HG03521 (cell line): ENCODE measurements at regions not wholly inside any gene's neighbourhood (a gene's known extent, or its start where the extent isn't known, plus 50 kb on each side); places are given as distances from the start of the nearest gene placed in this dataset.

Source experiments
- ATAC-seq: cut with Tn5 transposase; IDR thresholded peaks from one replicate; pipeline ENCODE4 v1.9.1; 2021; ENCODE audit warnings: mild to moderate bottlenecking, moderate library complexity; ENCODE audit not compliant: unreplicated experiment

DNA sequence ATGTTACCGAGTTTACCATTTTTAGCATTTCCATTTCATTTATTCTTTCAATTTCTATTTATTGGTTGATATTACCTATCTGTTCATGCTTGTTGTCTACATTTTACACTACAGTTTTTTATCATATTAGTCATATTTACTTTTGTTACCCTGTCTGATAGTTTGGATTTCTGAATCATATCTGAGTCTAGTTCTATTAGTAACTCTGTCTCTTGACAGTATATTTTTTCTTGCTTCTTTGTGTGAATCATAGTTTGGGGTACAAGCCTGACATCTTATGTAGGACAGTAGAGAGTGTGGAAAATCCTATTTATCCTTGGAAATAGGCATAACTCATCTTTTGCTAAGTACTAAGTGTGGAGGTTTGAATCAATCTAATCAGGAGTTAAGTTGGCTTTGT, 263.9 kb upstream of the SESN3 start:
- ATAC-seq, result no peak

DNA sequence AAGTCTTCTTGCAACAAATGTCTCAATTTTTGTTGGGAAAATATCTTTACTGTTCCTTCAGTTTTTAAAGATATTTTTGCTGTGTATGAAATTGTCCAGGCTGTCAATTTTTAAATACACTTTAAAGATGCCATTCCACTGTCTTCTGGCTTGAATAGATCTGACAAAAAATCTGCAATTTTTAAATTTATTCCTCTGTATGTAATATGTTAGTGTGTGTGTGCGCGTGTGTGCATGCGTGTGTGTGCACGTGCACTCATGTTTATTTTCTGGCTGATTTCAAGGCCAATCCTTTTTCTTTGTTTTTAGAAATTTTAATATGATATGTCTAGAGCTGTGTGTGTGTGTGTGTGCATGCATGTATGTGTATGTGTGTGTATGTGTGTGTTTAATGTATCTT, 263.2 kb upstream of the SESN3 start:
- ATAC-seq, result no peak

DNA sequence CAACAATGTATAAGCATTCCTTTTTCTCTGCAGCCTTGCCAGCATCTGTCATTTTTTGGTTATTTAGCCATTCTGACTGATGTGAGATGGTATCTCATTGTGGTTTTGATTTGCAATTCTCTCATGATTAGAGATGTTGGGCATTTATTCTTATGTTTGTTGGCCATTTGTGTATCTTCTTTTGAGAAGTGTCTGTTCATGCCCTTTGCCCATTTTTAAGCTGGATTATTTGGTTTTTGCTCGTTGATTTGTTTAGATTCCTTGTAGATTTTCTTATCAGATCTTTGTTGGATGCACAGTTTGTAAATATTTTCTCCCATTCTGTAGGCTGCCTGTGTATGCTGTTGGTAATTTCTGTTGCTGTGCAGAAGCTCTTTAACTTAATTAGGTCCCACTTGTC, 259.6 kb upstream of the SESN3 start:
- ATAC-seq, result no peak

DNA sequence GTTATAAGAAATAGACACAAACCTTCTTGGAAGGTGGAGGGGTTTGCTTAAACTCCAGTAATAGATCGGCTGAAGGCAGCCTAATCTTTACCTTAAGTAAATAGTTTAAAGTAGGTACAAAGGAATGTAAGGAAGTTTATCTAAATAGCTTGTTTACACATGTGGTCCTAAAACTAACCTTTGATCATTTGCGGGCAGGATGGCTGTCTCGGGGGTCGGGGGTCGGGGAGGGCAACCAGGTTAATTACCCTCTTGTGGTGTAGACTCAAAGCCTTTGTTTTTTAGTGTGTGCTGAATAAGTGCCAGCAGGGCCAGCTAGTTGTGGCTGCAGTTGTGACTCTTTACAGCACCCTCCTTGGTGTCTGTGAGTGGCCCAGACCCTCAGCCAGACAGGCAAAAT, 256.9 kb upstream of the SESN3 start:
- ATAC-seq, result no peak

DNA sequence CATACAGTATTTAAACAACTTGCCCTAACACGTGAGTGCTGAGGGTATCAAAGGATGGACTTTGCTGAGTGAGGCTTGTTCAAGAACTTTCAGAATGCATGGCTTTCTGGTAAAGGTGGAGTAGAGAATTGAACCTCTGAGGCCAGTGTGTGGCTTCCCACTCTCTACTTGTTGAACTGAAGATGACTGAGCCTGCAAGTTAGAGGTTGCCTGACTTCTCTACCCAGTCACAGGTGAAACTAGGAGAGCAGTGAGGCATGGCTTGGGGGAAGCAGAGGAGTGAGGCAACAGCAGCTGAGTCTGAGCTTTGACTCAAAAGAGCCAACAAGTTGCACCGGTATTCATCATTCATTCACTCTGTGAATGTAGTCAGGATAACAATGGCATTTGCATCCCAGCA, 256.4 kb upstream of the SESN3 start:
- peak; percentile 99 for ATAC-seq

DNA sequence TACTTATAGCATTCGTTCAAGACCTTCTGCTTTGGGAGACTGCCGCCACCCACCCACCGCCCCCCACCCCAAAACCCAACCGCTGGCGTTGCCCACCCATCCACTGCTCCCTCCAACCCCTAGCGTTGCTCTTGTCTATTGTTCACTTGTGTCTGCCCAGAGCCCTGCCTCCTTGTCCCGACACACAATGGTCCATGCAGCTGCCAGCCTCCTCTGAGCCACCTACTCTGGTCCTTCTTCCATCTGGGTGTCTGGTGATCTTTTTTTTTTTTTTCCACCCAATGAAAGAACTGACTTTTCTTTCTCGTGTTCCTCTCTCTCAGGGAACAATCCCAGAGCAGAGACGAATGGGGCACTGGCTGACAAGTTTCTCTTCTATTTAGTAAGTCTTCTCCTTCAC, 256.0 kb upstream of the SESN3 start:
- no peak for ATAC-seq

DNA sequence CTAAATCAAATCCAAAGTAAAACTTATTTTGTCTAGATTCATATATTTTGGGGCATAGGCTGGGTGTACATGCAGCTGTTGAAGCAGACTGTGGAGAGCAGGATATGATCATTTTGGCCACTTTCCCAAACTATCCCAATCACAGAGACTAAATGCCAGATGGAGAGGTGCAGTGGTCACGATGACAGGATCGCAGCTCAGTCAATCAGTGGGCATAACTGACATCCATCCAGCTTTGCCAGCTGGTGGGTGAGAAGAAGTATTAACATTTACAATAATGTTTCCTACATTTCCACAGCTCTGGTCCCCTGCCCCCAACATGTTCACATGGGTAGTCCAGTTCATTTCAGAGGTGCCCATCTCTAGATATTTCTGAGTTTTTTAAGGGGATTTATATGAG, 255.5 kb upstream of the SESN3 start:
- ATAC-seq, result no peak

DNA sequence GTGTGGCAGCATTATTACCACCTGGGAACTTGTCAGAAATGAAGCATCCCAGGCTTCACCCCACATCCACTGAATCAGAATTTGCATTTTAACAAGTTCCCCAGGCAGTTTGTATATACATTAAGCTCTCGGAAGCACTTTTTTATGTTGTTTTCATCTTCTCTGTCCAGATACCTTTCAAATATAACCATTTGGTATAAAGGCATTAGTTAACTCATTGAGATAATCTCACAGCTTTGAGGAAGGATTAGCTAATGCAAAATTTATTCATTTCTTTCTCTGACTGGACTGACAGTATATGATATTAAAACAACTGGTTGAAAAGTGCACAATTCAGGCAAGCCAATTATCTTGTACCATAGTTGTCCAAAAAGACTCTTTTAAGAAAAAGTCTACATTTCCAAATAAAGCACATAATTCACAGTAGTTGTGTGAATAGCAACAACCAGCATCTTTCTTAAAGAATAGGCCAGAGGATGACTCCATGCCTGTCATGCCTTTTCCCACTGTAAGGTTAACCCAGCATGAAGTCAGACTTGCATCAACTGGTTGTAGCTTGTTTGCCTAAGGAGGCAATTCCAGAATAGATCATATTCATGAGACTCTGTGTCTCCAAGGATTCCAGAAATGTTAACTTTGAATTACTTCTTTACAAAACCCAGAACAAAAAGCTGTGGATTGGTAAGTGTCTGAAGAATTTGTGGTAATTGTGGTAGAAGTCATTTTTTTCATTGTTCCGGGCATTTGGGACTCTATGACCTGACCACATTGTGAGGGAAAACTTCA, 254.3 kb upstream of the SESN3 start:
- no peak for ATAC-seq

DNA sequence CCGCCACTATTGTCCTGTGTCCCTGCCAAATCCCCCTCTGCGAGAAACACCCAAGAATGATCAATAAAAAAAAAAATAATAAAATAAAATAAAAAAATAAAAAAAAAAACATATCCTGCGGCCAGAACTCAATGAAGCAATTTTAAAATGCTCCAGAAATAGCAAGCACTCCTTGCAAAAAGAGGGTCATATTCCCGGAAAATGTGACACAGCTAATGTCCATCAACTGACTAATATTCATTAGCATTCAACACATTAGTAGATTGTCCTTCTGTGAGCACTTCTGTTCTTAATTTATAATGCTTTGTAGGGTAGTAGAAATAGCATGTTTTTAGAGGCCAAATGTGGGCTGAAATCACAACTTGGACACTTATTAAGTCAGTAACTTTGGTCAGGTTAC, 252.3 kb upstream of the SESN3 start:
- ATAC-seq, result no peak

DNA sequence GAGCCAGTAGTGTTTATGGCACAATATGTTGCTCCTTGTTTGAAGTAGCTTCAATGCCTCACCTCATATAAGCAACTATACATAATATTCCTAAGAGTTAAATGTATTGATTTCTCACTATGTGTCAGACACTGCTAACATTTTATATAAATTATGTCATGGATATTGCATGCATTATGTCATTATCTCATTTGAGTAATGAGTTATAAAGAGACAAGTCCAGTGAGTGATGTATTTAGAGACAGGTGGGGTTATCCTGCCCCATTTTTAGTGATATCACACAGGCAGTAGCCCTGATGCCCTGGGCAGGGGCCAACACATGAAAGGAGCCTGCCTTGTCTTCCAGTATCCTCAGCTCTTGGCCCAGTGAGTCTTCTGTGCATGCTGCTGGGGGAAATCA, 247.0 kb upstream of the SESN3 start:
- no peak for ATAC-seq

DNA sequence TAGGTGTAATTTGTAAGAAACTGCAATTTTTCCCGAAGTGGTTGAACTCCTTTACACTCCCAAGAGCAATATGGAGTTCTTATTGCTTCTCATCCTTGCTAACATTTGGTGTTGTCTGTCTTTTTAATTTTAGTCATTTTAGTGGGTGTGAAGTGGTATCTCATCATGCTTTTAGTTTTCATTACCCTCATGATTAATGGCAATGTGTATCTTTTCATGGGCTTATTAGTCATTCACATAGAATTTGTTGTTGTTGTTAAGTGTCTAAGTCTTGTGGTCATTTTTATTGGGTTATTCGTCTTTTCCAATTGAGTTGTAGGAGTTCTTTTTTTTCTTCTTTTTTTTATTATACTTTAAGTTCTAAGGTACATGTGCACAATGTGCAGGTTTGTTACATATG, 238.3 kb upstream of the SESN3 start:
- no peak for ATAC-seq

DNA sequence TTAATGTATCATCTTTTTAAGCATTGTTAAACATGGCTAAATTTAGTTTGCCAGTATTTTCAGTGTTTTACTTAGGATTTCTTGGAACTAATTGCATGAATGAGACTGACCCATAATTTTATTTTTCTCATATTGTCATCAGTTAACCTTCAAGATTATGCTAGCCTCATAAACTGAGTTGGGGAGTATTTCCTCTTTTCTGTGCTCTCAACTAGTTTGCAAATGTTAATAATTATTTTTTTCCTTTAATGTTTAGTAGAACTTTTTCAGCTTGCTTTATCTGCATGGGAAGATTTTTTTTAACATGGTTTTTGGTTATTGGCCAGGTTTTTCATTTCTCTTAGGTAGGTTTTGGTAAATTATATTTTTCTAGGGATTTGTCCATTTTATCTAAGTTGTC, 235.4 kb upstream of the SESN3 start:
- ATAC-seq, result no peak

DNA sequence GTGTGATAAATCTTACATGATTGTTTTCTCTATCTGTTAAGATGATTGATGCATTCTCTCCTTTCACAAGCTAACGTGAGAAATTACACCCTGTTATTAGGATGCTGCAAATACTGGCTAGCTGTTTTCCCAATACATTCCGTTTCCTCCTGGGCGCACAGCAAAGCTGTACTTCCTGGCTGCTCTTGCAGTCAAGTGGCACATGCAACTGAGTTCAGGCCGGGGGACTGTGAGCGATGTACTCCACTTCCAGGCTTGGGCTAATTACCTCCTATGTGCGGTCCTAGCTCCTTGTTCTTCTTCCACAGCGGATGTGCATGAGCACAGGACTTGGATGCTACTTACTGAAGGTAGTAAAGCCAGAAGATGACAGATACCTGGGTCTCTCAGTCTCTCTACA, 234.9 kb upstream of the SESN3 start:
- ATAC-seq, result no peak

DNA sequence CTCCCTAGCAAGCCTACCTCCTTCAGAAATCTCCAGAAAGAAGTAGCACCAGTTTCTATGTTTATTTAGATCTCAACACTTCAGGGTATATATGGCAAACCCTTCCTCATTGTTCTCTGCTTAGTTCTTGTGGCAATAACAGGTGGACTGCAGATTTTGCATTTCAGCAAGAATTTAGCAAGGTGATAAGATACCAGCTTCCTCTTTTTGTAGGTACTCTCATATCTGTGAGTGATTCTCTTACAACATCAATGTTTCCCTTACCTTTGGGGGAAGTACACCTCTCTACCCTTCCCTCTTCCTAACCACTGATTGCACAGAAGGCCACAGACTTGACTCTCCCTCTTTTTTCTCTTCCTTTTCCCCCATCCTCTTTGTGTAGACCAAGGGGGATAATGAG, 230.9 kb upstream of the SESN3 start:
- ATAC-seq, result no peak

DNA sequence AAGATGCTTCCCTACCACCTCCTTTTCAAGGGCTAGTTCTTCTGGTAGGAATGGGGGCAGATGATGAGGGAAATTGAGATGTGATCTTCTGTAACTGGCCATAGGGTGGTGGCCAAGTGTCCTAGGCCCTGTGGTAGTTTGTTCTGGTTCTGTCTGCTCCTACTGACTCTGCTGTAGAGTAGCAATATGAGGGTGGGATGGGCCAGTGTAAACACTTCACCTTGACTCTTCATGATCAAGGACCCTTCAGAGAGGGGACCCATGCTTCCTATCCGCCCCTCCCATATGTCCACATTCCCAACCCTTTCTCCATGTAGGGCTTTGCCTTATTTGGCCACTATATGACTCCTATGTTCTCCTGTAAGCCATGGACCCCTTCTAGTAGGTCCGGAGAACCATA, 230.3 kb upstream of the SESN3 start:
- no peak for ATAC-seq

DNA sequence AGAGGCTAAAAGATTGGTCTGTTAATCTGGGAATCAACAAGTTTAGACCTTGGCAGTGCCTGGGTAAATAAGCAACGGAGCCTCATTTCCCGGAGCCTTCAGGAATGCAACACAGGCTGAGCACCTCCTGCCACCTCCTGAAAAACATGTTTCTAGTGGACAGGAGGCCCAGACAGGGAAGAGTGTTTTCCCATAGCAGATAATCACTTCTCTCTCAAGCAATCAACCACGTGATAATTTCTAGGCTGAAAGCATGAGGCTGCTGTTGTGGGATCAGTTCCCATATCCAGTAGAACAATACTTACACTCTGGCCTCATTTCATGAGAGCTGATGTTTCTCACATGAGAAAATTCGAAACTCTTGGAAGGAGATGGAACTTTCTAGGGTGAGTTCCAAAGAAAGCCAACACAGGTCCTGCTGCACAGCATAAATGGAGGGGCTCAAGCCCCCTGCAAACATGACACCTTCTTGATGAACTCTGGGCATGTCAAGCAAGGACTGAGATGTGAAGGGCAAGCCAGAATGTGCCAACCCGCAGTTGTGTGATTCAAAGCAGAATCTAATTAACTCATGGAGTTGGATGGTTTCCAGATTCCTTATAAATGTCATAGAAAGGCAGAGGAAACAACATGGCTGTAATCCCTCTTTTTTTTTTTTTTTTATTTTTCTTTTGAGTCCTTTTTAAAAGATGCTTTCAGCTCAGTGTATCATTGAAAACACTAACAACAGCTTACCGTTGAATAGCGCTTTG, 228.5 kb upstream of the SESN3 start:
- no peak for ATAC-seq

DNA sequence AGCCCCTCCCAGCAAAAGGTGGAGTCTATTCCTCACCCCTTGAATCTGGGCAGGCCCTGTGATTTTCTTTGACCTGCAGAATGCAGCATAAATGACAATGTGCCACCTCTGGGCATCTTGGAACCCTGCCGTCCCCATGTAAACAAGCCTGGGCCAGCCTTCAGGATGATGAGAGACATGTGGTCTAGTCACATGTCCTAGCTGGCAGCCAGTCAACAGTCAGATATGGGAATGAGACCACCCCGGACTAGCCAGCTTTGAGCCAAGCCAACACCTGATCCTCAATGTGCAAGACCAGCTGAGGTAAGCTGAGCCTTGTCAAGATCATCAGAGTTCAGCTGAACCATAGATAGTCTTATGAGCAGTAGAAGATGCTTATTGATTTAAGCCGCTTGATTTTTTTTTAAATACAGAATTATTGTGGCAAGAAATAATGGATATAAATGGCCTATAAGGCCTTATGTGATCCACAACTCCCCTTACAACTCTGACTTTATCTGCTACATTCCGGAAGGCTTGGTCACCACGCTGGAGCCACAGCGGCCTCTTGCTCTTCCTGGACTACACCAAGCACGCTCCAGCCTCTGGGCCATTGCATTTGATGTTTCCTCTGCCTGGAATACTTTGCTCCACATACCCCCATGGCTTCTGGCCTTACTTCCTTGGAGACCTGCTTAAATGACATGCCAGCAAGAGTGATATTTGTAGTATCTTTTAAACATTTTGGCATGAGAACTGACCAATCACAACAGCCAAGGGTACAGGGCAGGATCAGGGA, 225.9 kb upstream of the SESN3 start:
- ATAC-seq, result no peak

DNA sequence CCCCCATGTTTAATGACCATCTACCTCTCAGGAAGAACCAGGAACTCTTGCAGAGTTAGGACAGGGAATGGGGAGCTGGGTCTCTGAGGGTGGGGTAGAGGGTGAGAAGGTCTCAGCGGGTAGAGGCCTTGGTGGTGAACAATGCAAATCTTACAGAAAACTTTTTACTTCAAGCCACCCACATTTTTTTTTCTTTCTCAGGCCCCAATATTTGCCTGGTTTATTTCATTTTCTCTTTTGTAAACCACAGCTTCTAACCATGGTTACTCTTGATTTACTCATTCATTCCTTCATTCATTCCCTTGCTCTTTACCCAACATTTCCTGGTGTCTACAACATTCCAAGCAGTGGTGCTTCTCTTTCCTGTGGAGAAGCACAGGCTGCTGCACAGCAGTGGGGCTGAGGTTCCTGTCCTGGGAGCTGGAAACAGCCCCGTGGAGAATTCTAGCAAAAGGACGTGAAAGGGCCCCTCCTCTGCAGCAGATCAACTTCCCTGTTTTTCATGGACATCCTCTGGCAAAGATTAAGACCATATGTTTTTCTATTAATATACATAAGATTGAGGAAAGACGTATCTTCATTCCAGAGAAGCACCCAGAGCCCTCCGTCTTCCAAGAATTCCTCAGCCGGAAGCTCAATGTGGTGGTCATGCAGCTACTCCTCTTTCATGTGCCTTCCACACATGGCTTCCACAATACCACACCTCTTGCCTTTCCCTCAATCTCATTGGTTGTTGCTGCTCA, 224.4 kb upstream of the SESN3 start:
- no peak for ATAC-seq

DNA sequence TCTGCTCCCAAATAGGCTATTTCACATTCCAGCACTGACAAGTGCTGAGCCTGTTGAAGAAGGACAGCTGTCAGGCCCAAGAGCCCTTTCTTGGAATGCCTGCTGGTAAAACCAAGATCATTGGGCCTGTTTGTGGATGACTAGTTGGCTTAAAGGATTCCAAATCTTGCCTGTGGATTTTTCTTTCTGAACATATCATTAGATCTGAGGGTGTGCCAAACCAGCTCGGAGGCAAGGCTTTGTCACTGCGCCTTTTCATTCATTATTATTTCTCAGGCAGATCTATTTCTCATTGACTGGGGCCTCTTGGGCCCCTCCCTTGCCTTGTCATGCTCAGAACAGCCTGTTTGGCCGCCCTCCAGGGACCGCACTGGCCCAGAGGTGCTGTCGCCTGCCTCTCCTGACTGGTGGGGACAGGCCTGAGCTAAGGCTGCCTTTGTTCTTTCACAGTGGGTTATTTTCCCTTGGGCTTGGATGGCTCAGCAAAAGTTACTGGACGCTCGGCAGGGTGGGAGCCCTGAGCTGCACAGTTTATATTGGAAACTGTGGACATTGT, 222.7 kb upstream of the SESN3 start:
- no peak for ATAC-seq

DNA sequence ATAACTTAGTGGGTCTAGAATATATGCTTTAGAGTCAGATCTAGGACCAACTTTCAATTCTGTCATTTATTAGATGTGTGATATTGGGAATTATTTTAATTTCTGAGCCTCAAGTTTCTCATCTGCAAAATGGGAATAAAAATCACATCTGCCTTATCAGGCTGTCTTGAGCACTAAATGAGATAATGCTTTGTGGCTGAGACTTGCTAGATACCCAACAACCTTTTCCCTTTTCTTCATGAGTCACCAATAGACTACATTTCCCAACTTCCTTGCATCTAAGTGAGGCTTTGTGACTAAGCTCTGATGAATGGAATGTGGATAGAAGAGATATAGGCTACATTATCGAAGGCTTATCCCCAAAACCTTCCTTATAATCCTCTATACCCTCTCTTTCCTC, 220.7 kb upstream of the SESN3 start:
- ATAC-seq, result no peak

DNA sequence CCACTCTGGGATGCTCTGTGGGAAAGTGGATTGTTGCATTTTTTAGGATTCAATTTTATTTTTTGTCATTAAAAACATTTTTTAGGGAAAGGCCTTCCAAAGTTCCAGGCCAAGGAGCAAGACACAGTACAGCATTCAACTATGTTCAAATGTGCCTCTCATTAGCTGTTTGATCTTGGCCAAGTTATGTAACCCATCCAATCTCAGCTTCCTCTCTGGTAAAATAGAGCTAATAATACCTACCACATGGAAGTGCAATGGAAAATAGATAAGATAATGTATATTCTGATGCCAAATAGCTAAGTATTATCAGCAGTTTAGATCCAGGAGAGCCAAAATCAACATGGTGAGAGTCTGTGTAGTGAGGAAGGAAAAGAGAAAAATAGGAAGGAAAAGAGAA, 220.3 kb upstream of the SESN3 start:
- no peak for ATAC-seq
